GM12878 (cell line): ENCODE measurements at regions not wholly inside any gene's neighbourhood (a gene's known extent, or its start where the extent isn't known, plus 50 kb on each side); places are given as distances from the start of the nearest gene placed in this dataset.

Experiments used
- ATAC-seq: fragments of 200-7000 bp; cut with Tn5 transposase; 3 replicates; pipeline ENCODE4 v1.9.1; 2020; ENCODE audit warnings: mild to moderate bottlenecking, moderate library complexity
- BruUV-seq: library from RNA; stranded (reverse); fragments of 400-500 nt; replicated peaks from 2 replicates; lab custom pipeline; 2021; lab: Mats Ljungman, UMichigan
- CTCF ChIA-PET: fragments of 300-600 bp; sonication (Branson Sonifier 250); formaldehyde crosslinking; extraction: SDS; loops from one replicate; lab custom pipeline; 2021; ENCODE audit warnings: inconsistent platforms; lab: Yijun Ruan, JAX
- POLR2A ChIA-PET: fragments of 350-600 bp; formaldehyde crosslinking; extraction: SDS; loops from one replicate; lab custom pipeline; 2021; ENCODE audit warnings: inconsistent platforms; lab: Charles Lee
- RAD21 ChIA-PET: fragments of 300-600 bp; sonication (Branson Sonifier 250); formaldehyde crosslinking; loops from one replicate; lab custom pipeline; 2023; ENCODE audit warnings: antibody characterized with exemption; ENCODE audit not compliant: unreplicated experiment; lab: Charles Lee
- SMC1A ChIA-PET: fragments of 300-600 bp; sonication (Branson Sonifier 250); formaldehyde crosslinking; loops from one replicate; lab custom pipeline; 2023; ENCODE audit not compliant: unreplicated experiment, uncharacterized antibody; lab: Charles Lee
- DNase-seq: peaks from one replicate; pipeline ENCODE4 v3.0.0-alpha.2; 2011; ENCODE audit warnings: low read depth, low spot score
- FAIRE-seq: peaks from 3 replicates; lab custom pipeline; 2011; peaks lifted over from hg19 to GRCh38; lab: Jason Lieb, UNC
- H2AFZ ChIP-seq: 2 replicates; pipeline ENCODE4 v1.6.0; 2011; ENCODE audit warnings: low read depth, low read length, control low read depth; ENCODE audit not compliant: control insufficient read depth
- H3K27ac ChIP-seq: 2 replicates; pipeline ENCODE4 v1.5.1; 2011; ENCODE audit warnings: control low read depth; ENCODE audit not compliant: control insufficient read depth, insufficient read depth
- H3K27me3 ChIP-seq, 2 experiments: replicated peaks in 1 of 2; 2 replicates each; pipeline versions ENCODE4 v1.6.0 to v1.6.1; 2011; ENCODE audit warnings: low read length in 1 of 2; ENCODE audit not compliant: control insufficient read depth in 2 of 2, insufficient read depth in 2 of 2
- H3K36me3 ChIP-seq, 2 experiments: 2 replicates each; pipeline ENCODE4 v1.5.1; 2011; ENCODE audit warnings: low read length in 1 of 2; ENCODE audit not compliant: control insufficient read depth in 2 of 2, insufficient read depth in 2 of 2
- H3K4me1 ChIP-seq: 2 replicates; pipeline ENCODE4 v1.6.1; 2011; ENCODE audit warnings: mild to moderate bottlenecking, low read length, moderate library complexity, mixed read lengths; ENCODE audit not compliant: control insufficient read depth, insufficient read depth
- H3K4me2 ChIP-seq: 2 replicates; pipeline ENCODE4 v1.6.0; 2011; ENCODE audit warnings: control low read depth; ENCODE audit not compliant: control insufficient read depth, insufficient read depth
- H3K4me3 ChIP-seq: fragments of 200-600 bp; sonication (generic); 2 replicates; pipeline ENCODE4 v1.5.1; 2016
- H3K79me2 ChIP-seq: 2 replicates; pipeline ENCODE4 v1.6.0; 2011; ENCODE audit warnings: low read length; ENCODE audit not compliant: control insufficient read depth, insufficient read depth
- H3K9ac ChIP-seq: 2 replicates; pipeline ENCODE4 v1.8.0; 2011; ENCODE audit warnings: low read length, control low read depth, mixed read lengths; ENCODE audit not compliant: control insufficient read depth, insufficient read depth
- H3K9me3 ChIP-seq: replicated peaks from 3 replicates; pipeline ENCODE4 v1.5.1; 2011; ENCODE audit warnings: mild to moderate bottlenecking, low read length; ENCODE audit not compliant: control insufficient read depth, insufficient read depth
- H4K20me1 ChIP-seq: 2 replicates; pipeline ENCODE4 v1.6.0; 2011; ENCODE audit not compliant: control insufficient read depth, insufficient read depth
- BCLAF1 ChIP-seq: fragments of 450-650 bp; IDR thresholded peaks from 2 replicates; pipeline ENCODE4 v1.6.1; 2017; ENCODE audit warnings: antibody characterized with exemption, mild to moderate bottlenecking, moderate library complexity
- BRCA1 ChIP-seq: IDR thresholded peaks from 2 replicates; pipeline ENCODE4 v1.6.1; 2011; ENCODE audit warnings: low read depth, low read length, improper control_type of control experiment
- KDM1A ChIP-seq: fragments of 200-600 bp; sonication (generic); IDR thresholded peaks from 2 replicates; pipeline ENCODE4 v1.6.1; 2016; ENCODE audit warnings: borderline replicate concordance
- MYB ChIP-seq: fragments of 150-350 bp; IDR thresholded peaks from 2 replicates; pipeline ENCODE4 v1.6.1; 2014; ENCODE audit warnings: mild to moderate bottlenecking, low read depth, low read length, borderline replicate concordance
- SPI1 ChIP-seq: IDR thresholded peaks from 2 replicates; pipeline ENCODE4 v1.6.1; 2011; ENCODE audit warnings: low read depth, mild to moderate bottlenecking, low read length, moderate library complexity, borderline replicate concordance; ENCODE audit not compliant: insufficient read depth
- SREBF2 ChIP-seq: IDR thresholded peaks from 2 replicates; pipeline ENCODE4 v1.6.1; 2012; ENCODE audit warnings: mild to moderate bottlenecking, low read length
- ZNF217 ChIP-seq: fragments of 450-650 bp; IDR thresholded peaks from 2 replicates; pipeline ENCODE4 v1.6.1; 2017; ENCODE audit warnings: antibody characterized with exemption, mild to moderate bottlenecking
- WGBS: methylation state at CpG from one replicate; pipeline ENCODE4 v1.1.6; 2016; ENCODE audit warnings: low lambda C conversion rate; ENCODE audit not compliant: insufficient replicate concordance, insufficient coverage; ENCODE audit errors: missing lambda C conversion rate; 5-methylcytosine and 5-hydroxymethylcytosine counted together
- in situ Hi-C: fragments of 300-500 bp; cut with MboI; formaldehyde crosslinking; loops from 9 replicates; pipeline ENCODE4 v1.14.3; 2018; ENCODE audit warnings: mixed read lengths
- intact Hi-C: fragments of 100-400 bp; cut with micrococcal nuclease; formaldehyde crosslinking; loops from one replicate; pipeline ENCODE4 v1.14.2; 2022; ENCODE audit not compliant: unreplicated experiment

- ChIA-PET CTCF (no interaction called here), SMC1A (interaction anchor here (0.8 kb wide), 1 partner anchor 62 kb away, joined by 3 read pairs; no protein-coding TSS in a partner anchor), POLR2A (no interaction called here)
- no peaks in the 10 kb centered on the region for H3K4me1 ChIP-seq
- no peak overlapping the region for H3K9ac ChIP-seq
- 67% methylated on average over 1 of the region's 1 CpG for WGBS
- intact Hi-C loops (no loop called here), in situ Hi-C loops (no loop called here)
- ATAC-seq: no peak
- DNase-seq: no peak
- H3K36me3 ChIP-seq: no peaks in the 10 kb centered on the region
- H4K20me1 ChIP-seq: no peaks in the 10 kb centered on the region
- BruUV-seq: no TSS peak
- no peak overlapping the region for H2AFZ ChIP-seq
- no peak overlapping the region for H3K4me3 ChIP-seq
- no peak for FAIRE-seq
- no peak for TF ChIP-seq ZNF217
- TF ChIP-seq SPI1: peak; percentile 49; the same call in 1 of the 2 replicates
- TF ChIP-seq, all 136 proteins: peak for 1
- Histone ChIP-seq H3K79me2 (no peaks in the 10 kb centered on the region), H3K9me3 (no peaks in the 10 kb centered on the region), H3K27me3 (no peaks in the 10 kb centered on the region), H3K4me2 (no peak overlapping the region), H3K27ac (no peak overlapping the region)
- RAD21 ChIA-PET: no interaction called here
Observed at GRCh38 chr4:138761638-138762220, 253.9 kb upstream of the NOCT start.

- SMC1A ChIA-PET: interaction anchor here (0.8 kb wide), 1 partner anchor 12 kb away, joined by 3 read pairs; no protein-coding TSS in a partner anchor
- Histone ChIP-seq H2AFZ (no peak overlapping the region), H3K36me3 (no peaks in the 10 kb centered on the region), H3K4me1 (no peaks in the 10 kb centered on the region), H3K9me3 (no peaks in the 10 kb centered on the region), H3K4me2 (no peak overlapping the region), H3K79me2 (no peaks in the 10 kb centered on the region), H3K27ac (no peak overlapping the region)
- CTCF ChIA-PET: no interaction called here
- in situ Hi-C loops (no loop called here), intact Hi-C loops (no loop called here)
- FAIRE-seq (no peak), DNase-seq (no peak), ATAC-seq (no peak)
- RAD21 ChIA-PET: no interaction called here
- BruUV-seq: no TSS peak
- POLR2A ChIA-PET: no interaction called here
- TF ChIP-seq KDM1A: no peak
- TF ChIP-seq MYB: no peak
- TF ChIP-seq BRCA1: no peak
- TF ChIP-seq BCLAF1: no peak
- TF ChIP-seq SREBF2: no peak
- TF ChIP-seq, all 136 proteins: peak for 0
- H3K4me3 ChIP-seq: no peak overlapping the region
- H4K20me1 ChIP-seq: no peaks in the 10 kb centered on the region
- no peak overlapping the region for H3K9ac ChIP-seq
- 0% methylated on average over 2 of the region's 2 CpGs for WGBS
- H3K27me3 ChIP-seq: no peaks in the 10 kb centered on the region
Observed at GRCh38 chr4:138759554-138759902, 256.1 kb upstream of the NOCT start.
